Endothelial cell of umbilical vein (primary cell): ENCODE measurements at regions not wholly inside any gene's neighbourhood (a gene's known extent, or its start where the extent isn't known, plus 50 kb on each side); places are given as distances from the start of the nearest gene placed in this dataset.

Experiments used
- BruUV-seq: library from RNA; stranded (reverse); fragments of 400-500 nt; replicated peaks from 2 replicates; lab custom pipeline; 2021; lab: Mats Ljungman, UMichigan
- CTCF ChIA-PET: fragments of 300-600, 350-600 bp; sonication (Branson Sonifier 250); formaldehyde crosslinking; loops from one replicate; lab custom pipeline; 2021; ENCODE audit warnings: antibody characterized with exemption, inconsistent platforms; lab: Charles Lee
- POLR2A ChIA-PET: fragments of 300-600, 350-600 bp; sonication (Branson Sonifier 250); formaldehyde crosslinking; loops from one replicate; lab custom pipeline; 2021; ENCODE audit warnings: antibody characterized with exemption, inconsistent platforms; lab: Charles Lee
- DNase-seq: peaks from one replicate; pipeline ENCODE4 v3.0.0-alpha.2; 2011; ENCODE audit warnings: low read depth, low spot score
- FAIRE-seq: peaks from 2 replicates; lab custom pipeline; 2011; peaks lifted over from hg19 to GRCh38; lab: Jason Lieb, UNC
- H2AFZ ChIP-seq: 2 replicates; pipeline ENCODE4 v1.6.0; 2012; ENCODE audit warnings: low read depth, low read length, control low read depth, inconsistent platforms
- H3K27ac ChIP-seq: 2 replicates; pipeline ENCODE4 v1.5.1; 2011; ENCODE audit warnings: low read depth, mild to moderate bottlenecking, control low read depth, low read length, moderate library complexity; ENCODE audit not compliant: insufficient read depth
- H3K27me3 ChIP-seq, 2 experiments: 2 replicates each; pipeline versions ENCODE4 v1.6.0 to v1.6.1; 2011; ENCODE audit warnings: low read length in 2 of 2, mixed read lengths in 1 of 2; ENCODE audit not compliant: control insufficient read depth in 2 of 2, insufficient read depth in 2 of 2
- H3K36me3 ChIP-seq, 2 experiments: 2 replicates in 1 of 2; 3 replicates in 1 of 2; pipeline ENCODE4 v1.5.1; 2011; ENCODE audit warnings: low read length in 2 of 2, mild to moderate bottlenecking in 1 of 2, moderate library complexity in 1 of 2; ENCODE audit not compliant: control insufficient read depth in 2 of 2, insufficient read depth in 2 of 2; ENCODE audit errors: extremely low read depth in 1 of 2
- H3K4me1 ChIP-seq: 3 replicates; pipeline ENCODE4 v1.5.1; 2011; ENCODE audit warnings: mild to moderate bottlenecking, low read length; ENCODE audit not compliant: control insufficient read depth, insufficient read depth; ENCODE audit errors: extremely low read depth
- H3K4me2 ChIP-seq: 2 replicates; pipeline ENCODE4 v1.6.1; 2011; ENCODE audit warnings: low read length, control low read depth, mixed read lengths; ENCODE audit not compliant: insufficient read depth
- H3K4me3 ChIP-seq, 3 experiments: fragments of 200-600 bp in 1 of 3; sonication (generic), shearing (Covaris generic) in 1 of 3; replicated peaks in 1 of 3; 2 replicates each; pipeline ENCODE4 v1.5.1; 2011 to 2016; ENCODE audit warnings: control low read depth in 3 of 3, low read length in 3 of 3, mild to moderate bottlenecking in 2 of 3, inconsistent platforms in 1 of 3, low read depth in 1 of 3, moderate library complexity in 1 of 3; ENCODE audit not compliant: insufficient read depth in 1 of 3
- H3K79me2 ChIP-seq: 2 replicates; pipeline ENCODE4 v1.6.0; 2012; ENCODE audit warnings: low read length, inconsistent platforms; ENCODE audit not compliant: control insufficient read depth, insufficient read depth
- H3K9ac ChIP-seq: replicated peaks from 2 replicates; pipeline ENCODE3; 2011; ENCODE audit warnings: low read length, control low read depth; ENCODE audit not compliant: insufficient read depth; ENCODE audit errors: extremely low read depth
- H3K9me1 ChIP-seq: replicated peaks from 3 replicates; pipeline ENCODE4 v1.6.0; 2011; ENCODE audit warnings: mild to moderate bottlenecking, low read length; ENCODE audit not compliant: control insufficient read depth, insufficient read depth; ENCODE audit errors: extremely low read depth
- H3K9me3 ChIP-seq: replicated peaks from 2 replicates; pipeline ENCODE4 v1.5.1; 2012; ENCODE audit warnings: low read length, inconsistent platforms; ENCODE audit not compliant: control insufficient read depth, insufficient read depth
- H4K20me1 ChIP-seq: replicated peaks from 2 replicates; pipeline ENCODE3; 2011; ENCODE audit warnings: mild to moderate bottlenecking, low read length; ENCODE audit not compliant: control insufficient read depth, insufficient read depth; ENCODE audit errors: extremely low read depth
- CTCF ChIP-seq, 2 donors: IDR thresholded peaks; 1 replicate in 1 of 2; 2 replicates in 1 of 2; pipeline ENCODE4 v1.5.1; 2011; ENCODE audit warnings: low read length in 2 of 2, mild to moderate bottlenecking in 2 of 2, moderate library complexity in 2 of 2, control low read depth in 1 of 2, inconsistent platforms in 1 of 2, low read depth in 1 of 2; ENCODE audit not compliant: insufficient read depth in 1 of 2; ENCODE audit errors: extremely low read depth in 1 of 2
- EZH2 ChIP-seq: IDR thresholded peaks from 2 replicates; pipeline ENCODE4 v1.6.1; 2012; ENCODE audit warnings: borderline replicate concordance, low read depth, mild to moderate bottlenecking, moderate library complexity, low read length, inconsistent platforms; ENCODE audit not compliant: severe bottlenecking
- FOS ChIP-seq: IDR thresholded peaks from 2 replicates; pipeline ENCODE4 v1.6.1; 2011; ENCODE audit warnings: mild to moderate bottlenecking, low read length, moderate library complexity, borderline replicate concordance; ENCODE audit not compliant: insufficient read depth
- GATA2 ChIP-seq: IDR thresholded peaks from 2 replicates; pipeline ENCODE4 v1.7.0; 2011; ENCODE audit warnings: low read depth, mild to moderate bottlenecking, moderate library complexity, mixed read lengths, low read length; ENCODE audit not compliant: insufficient read length, insufficient read depth
- JUN ChIP-seq: IDR thresholded peaks from 2 replicates; pipeline ENCODE4 v1.6.1; 2011; ENCODE audit warnings: borderline replicate concordance, low read depth; ENCODE audit not compliant: insufficient read length, insufficient read depth
- MAX ChIP-seq: IDR thresholded peaks from 2 replicates; pipeline ENCODE4 v1.6.1; 2011; ENCODE audit not compliant: insufficient read depth, insufficient read length
- MYC ChIP-seq: IDR thresholded peaks from one replicate; pipeline ENCODE4 v1.6.1; 2011; ENCODE audit warnings: mild to moderate bottlenecking, low read depth, low read length
- POLR2A ChIP-seq: IDR thresholded peaks from 2 replicates; pipeline ENCODE4 v1.6.1; 2012; ENCODE audit warnings: low read depth, mild to moderate bottlenecking, control low read depth, low read length
- POLR2AphosphoS5 ChIP-seq: IDR thresholded peaks from 2 replicates; pipeline ENCODE4 v1.6.1; 2012; ENCODE audit warnings: low read depth, mild to moderate bottlenecking, control low read depth, low read length, moderate library complexity; ENCODE audit not compliant: insufficient read depth
- dilution Hi-C: fragments of 300-500 bp; cut with MboI; formaldehyde crosslinking; loops from one replicate; pipeline ENCODE4 v1.15.0; 2019; ENCODE audit warnings: low sequenced_read_pairs; ENCODE audit not compliant: extremely low pct_ligation_motif_present
- intact Hi-C: fragments of 100-400 bp; cut with micrococcal nuclease; formaldehyde crosslinking; loops from one replicate; pipeline ENCODE4 v1.10.0; 2022

DNA sequence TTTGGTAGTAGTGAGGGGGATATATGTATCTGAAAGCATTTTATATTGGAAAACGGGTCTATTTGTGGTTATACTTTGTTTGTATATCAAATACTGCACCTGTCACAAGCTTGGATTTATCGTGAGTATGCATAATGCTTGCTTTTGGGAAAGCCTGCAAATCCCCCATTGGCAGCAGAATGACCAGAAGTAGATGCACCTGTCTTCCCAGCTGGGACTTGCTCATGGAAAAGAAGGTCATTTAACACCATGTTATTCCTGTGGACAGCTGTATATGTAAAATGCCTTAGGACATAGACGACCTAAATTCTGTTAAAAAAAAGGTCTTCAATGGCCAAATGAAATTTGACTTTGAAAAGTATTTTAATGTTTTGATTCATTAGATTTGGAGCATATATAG lies 599.4 kb downstream of the XIRP2 start:
- FAIRE-seq (no peak), DNase-seq (no peak)
- ChIA-PET CTCF (no interaction called here), POLR2A (no interaction called here)
- dilution Hi-C loops (no loop called here), intact Hi-C loops (no loop called here)
- no peak overlapping the region for H3K4me3 ChIP-seq
- no peak overlapping the region for H3K9ac ChIP-seq
- no peaks in the 10 kb centered on the region for H4K20me1 ChIP-seq
- no peak overlapping the region for H3K4me2 ChIP-seq
- no peak overlapping the region for H2AFZ ChIP-seq
- no TSS peak for BruUV-seq
- no peaks in the 10 kb centered on the region for H3K9me1 ChIP-seq
- no peaks in the 10 kb centered on the region for H3K4me1 ChIP-seq
- H3K27ac ChIP-seq, result no peak overlapping the region
- H3K9me3 ChIP-seq, result no peaks in the 10 kb centered on the region
- H3K79me2 ChIP-seq, result no peaks in the 10 kb centered on the region
- no peak for TF ChIP-seq POLR2AphosphoS5
- no peak for TF ChIP-seq POLR2A
- TF ChIP-seq JUN, result no peak
- TF ChIP-seq EZH2, result no peak
- TF ChIP-seq GATA2, result no peak
- no peak for TF ChIP-seq CTCF (IDR thresholded peaks at IDR 0.05; ENCODE audit: extremely low read depth in 1 of 2, insufficient read depth in 1 of 2, low read depth in 1 of 2, low read length in 2 of 2)
- no peak for TF ChIP-seq FOS
- TF ChIP-seq MAX, result no peak
- TF ChIP-seq MYC, result no peak
- no peaks in the 10 kb centered on the region for H3K36me3 ChIP-seq
- H3K27me3 ChIP-seq, result no peaks in the 10 kb centered on the region
